HCT116 (cell line): ENCODE measurements at regions not wholly inside any gene's neighbourhood (a gene's known extent, or its start where the extent isn't known, plus 50 kb on each side); places are given as distances from the start of the nearest gene placed in this dataset.

Source experiments
- ATAC-seq: fragments of 200-7000 bp; cut with Tn5 transposase; 2 replicates; pipeline ENCODE4 v1.9.1; 2020; ENCODE audit warnings: mild to moderate bottlenecking, moderate library complexity
- BruUV-seq: library from RNA; stranded (reverse); fragments of 400-500 nt; replicated peaks from 2 replicates; lab custom pipeline; 2021; lab: Mats Ljungman, UMichigan
- CTCF ChIA-PET: fragments of 300-600 bp; sonication (Branson Sonifier 250); formaldehyde crosslinking; loops from one replicate; lab custom pipeline; 2021; ENCODE audit warnings: antibody characterized with exemption; lab: Charles Lee
- POLR2A ChIA-PET: fragments of 300-600, 350-600 bp; sonication (Branson Sonifier 250); formaldehyde crosslinking; loops from one replicate; lab custom pipeline; 2021; ENCODE audit warnings: antibody characterized with exemption; lab: Charles Lee
- RAD21 ChIA-PET, 2 experiments: fragments of 300-600 bp; sonication (Branson Sonifier 250); formaldehyde crosslinking; loops; one replicate each; lab custom pipeline; 2023; ENCODE audit warnings: low total read pairs in 2 of 2; ENCODE audit not compliant: uncharacterized antibody in 2 of 2, unreplicated experiment in 2 of 2, low non-redundant PET in 1 of 2; lab: Charles Lee
- DNase-seq: peaks from one replicate; pipeline ENCODE4 v3.0.0-alpha.2; 2010; ENCODE audit warnings: low read depth, low spot score
- H2AFZ ChIP-seq: fragments of 200-600 bp; shearing (Covaris generic), sonication (generic); 2 replicates; pipeline ENCODE4 v1.6.1; 2017; ENCODE audit warnings: low read depth, mixed run types, mixed read lengths, antibody characterized with exemption, low read length; ENCODE audit not compliant: poor library complexity, severe bottlenecking
- H3K27ac ChIP-seq: 2 replicates; pipeline ENCODE4 v1.5.1; 2012; ENCODE audit warnings: low read depth, low read length
- H3K27me3 ChIP-seq: fragments of 200-600 bp; sonication (generic); 2 replicates; pipeline ENCODE4 v1.6.1; 2016; ENCODE audit warnings: mixed run types, low read length, mixed read lengths; ENCODE audit not compliant: insufficient read depth
- H3K36me3 ChIP-seq, 2 experiments: fragments of 200-500 bp in 1 of 2; fragments of 200-600 bp in 1 of 2; sonication (Bioruptor generic) in 1 of 2; sonication (generic) in 1 of 2; 2 replicates each; pipeline versions ENCODE4 v1.5.1 to v1.6.1; 2014 to 2016; ENCODE audit warnings: low read length in 2 of 2, inconsistent platforms in 1 of 2, mixed read lengths in 1 of 2, mixed run types in 1 of 2; ENCODE audit not compliant: insufficient read depth in 2 of 2, control insufficient read depth in 1 of 2
- H3K4me1 ChIP-seq, 2 experiments: fragments of 200-600 bp in 1 of 2; sonication (generic) in 1 of 2; 2 replicates each; pipeline versions ENCODE4 v1.5.1 to v1.6.1; 2012 to 2017; ENCODE audit warnings: low read length in 2 of 2, inconsistent platforms in 1 of 2, mild to moderate bottlenecking in 1 of 2, mixed read lengths in 1 of 2, mixed run types in 1 of 2, moderate library complexity in 1 of 2; ENCODE audit not compliant: insufficient read depth in 2 of 2, control insufficient read depth in 1 of 2
- H3K4me2 ChIP-seq: fragments of 200-600 bp; sonication (generic); 2 replicates; pipeline ENCODE4 v1.6.1; 2017; ENCODE audit warnings: mixed run types, low read length, mixed read lengths
- H3K4me3 ChIP-seq, 2 experiments: fragments of 200-600 bp in 1 of 2; sonication (generic) in 1 of 2; replicated peaks in 1 of 2; 2 replicates each; pipeline ENCODE4 v1.5.1; 2011 to 2016; ENCODE audit warnings: low read length in 2 of 2, control low read depth in 1 of 2, low read depth in 1 of 2, mild to moderate bottlenecking in 1 of 2, mixed read lengths in 1 of 2, mixed run types in 1 of 2
- H3K79me2 ChIP-seq: fragments of 200-600 bp; sonication (generic); 2 replicates; pipeline ENCODE4 v1.6.1; 2017; ENCODE audit warnings: mild to moderate bottlenecking, mixed run types, low read length, moderate library complexity, mixed read lengths; ENCODE audit not compliant: insufficient read depth
- H3K9ac ChIP-seq: fragments of 200-600 bp; sonication (generic); 2 replicates; pipeline ENCODE4 v1.6.1; 2016; ENCODE audit warnings: low read length, mixed read lengths
- H3K9me2 ChIP-seq: fragments of 200-600 bp; sonication (generic), shearing (Covaris generic); 2 replicates; pipeline ENCODE4 v1.6.1; 2017; ENCODE audit warnings: mixed run types, mild to moderate bottlenecking, moderate library complexity; ENCODE audit not compliant: insufficient read depth
- H3K9me3 ChIP-seq, 2 experiments: fragments of 200-500 bp in 1 of 2; fragments of 200-600 bp in 1 of 2; sonication (Bioruptor generic) in 1 of 2; sonication (generic) in 1 of 2; 2 replicates each; pipeline ENCODE4 v1.6.1; 2014 to 2017; ENCODE audit warnings: low read length in 2 of 2, mixed read lengths in 2 of 2, inconsistent platforms in 1 of 2, low read depth in 1 of 2, mild to moderate bottlenecking in 1 of 2, mixed run types in 1 of 2, moderate library complexity in 1 of 2; ENCODE audit not compliant: control insufficient read depth in 1 of 2, insufficient read depth in 1 of 2
- H4K20me1 ChIP-seq: fragments of 200-600 bp; sonication (generic), shearing (Covaris generic); 2 replicates; pipeline ENCODE4 v1.6.1; 2017; ENCODE audit warnings: mixed run types, mild to moderate bottlenecking, moderate library complexity; ENCODE audit not compliant: insufficient read depth
- ATF3 ChIP-seq: IDR thresholded peaks from 2 replicates; pipeline ENCODE4 v1.6.1; 2012
- CBX3 ChIP-seq: IDR thresholded peaks from 2 replicates; pipeline ENCODE4 v1.6.1; 2012; ENCODE audit warnings: low read depth
- CEBPB ChIP-seq: IDR thresholded peaks from 2 replicates; pipeline ENCODE4 v1.6.1; 2012; ENCODE audit warnings: low read depth
- EGR1 ChIP-seq: IDR thresholded peaks from 2 replicates; pipeline ENCODE4 v1.6.1; 2012; ENCODE audit warnings: low read depth
- ELF1 ChIP-seq: IDR thresholded peaks from 2 replicates; pipeline ENCODE4 v1.6.1; 2012; ENCODE audit warnings: low read depth, borderline replicate concordance
- EZH2 ChIP-seq: fragments of 200-600 bp; sonication (generic); IDR thresholded peaks from 2 replicates; pipeline ENCODE4 v1.6.1; 2017; ENCODE audit warnings: antibody characterized with exemption, mixed run types
- EZH2phosphoT487 ChIP-seq: fragments of 200-600 bp; IDR thresholded peaks from 2 replicates; pipeline ENCODE4 v1.6.1; 2018; ENCODE audit warnings: antibody characterized with exemption, borderline replicate concordance
- JUND ChIP-seq: IDR thresholded peaks from 2 replicates; pipeline ENCODE4 v1.6.1; 2012
- POLR2A ChIP-seq: IDR thresholded peaks from 2 replicates; pipeline ENCODE4 v1.7.0; 2011; ENCODE audit warnings: borderline replicate concordance; ENCODE audit not compliant: insufficient read depth, insufficient read length; ENCODE audit errors: extremely low read depth
- RAD21 ChIP-seq: IDR thresholded peaks from 2 replicates; pipeline ENCODE4 v1.6.1; 2012; ENCODE audit warnings: low read depth, mild to moderate bottlenecking
- SP1 ChIP-seq: IDR thresholded peaks from 2 replicates; pipeline ENCODE4 v1.6.1; 2012; ENCODE audit warnings: low read depth
- SRF ChIP-seq: IDR thresholded peaks from 2 replicates; pipeline ENCODE4 v1.6.1; 2012; ENCODE audit warnings: low read depth
- TCF7L2 ChIP-seq: IDR thresholded peaks from 2 replicates; pipeline ENCODE4 v1.7.0; 2011; ENCODE audit warnings: borderline replicate concordance, inconsistent platforms; ENCODE audit not compliant: insufficient read depth, insufficient read length; ENCODE audit errors: extremely low read depth
- YY1 ChIP-seq: IDR thresholded peaks from 2 replicates; pipeline ENCODE4 v1.6.1; 2011; ENCODE audit warnings: low read length, low read depth, moderate library complexity, mild to moderate bottlenecking; ENCODE audit not compliant: insufficient replicate concordance; ENCODE audit errors: extremely low read depth
- ZFX ChIP-seq: fragments of 450-650 bp; IDR thresholded peaks from 2 replicates; pipeline ENCODE4 v1.6.1; 2017
- ZNF274 ChIP-seq: fragments of 200-500 bp; sonication (Bioruptor generic); IDR thresholded peaks from 2 replicates; pipeline ENCODE4 v1.6.1; 2014; ENCODE audit warnings: mild to moderate bottlenecking, low read depth, low read length, inconsistent platforms
- intact Hi-C: fragments of 100-400 bp; cut with micrococcal nuclease; formaldehyde crosslinking; loops from 2 replicates; pipeline ENCODE4 v1.10.0; 2022
- TF ChIP-seq, protein P1 (sequence below): IDR thresholded peaks from 2 replicates; pipeline ENCODE4 v1.6.1; 2012; ENCODE audit warnings: low read depth
- TF ChIP-seq, protein P2 (sequence below), 3 experiments: fragments of 200-600 bp in 1 of 3; sonication (generic) in 1 of 3; IDR thresholded peaks in 2 of 3; conservative IDR thresholded peaks in 1 of 3; 2 replicates each; pipeline ENCODE4 v1.5.1; 2012 to 2017; ENCODE audit warnings: low read depth in 2 of 3, low read length in 2 of 3, antibody characterized with exemption in 1 of 3, borderline replicate concordance in 1 of 3, control low read depth in 1 of 3, mild to moderate bottlenecking in 1 of 3, mixed read lengths in 1 of 3, mixed run types in 1 of 3, moderate library complexity in 1 of 3; ENCODE audit not compliant: insufficient read depth in 1 of 3
- TF ChIP-seq, protein P3 (sequence below): IDR thresholded peaks from 2 replicates; pipeline ENCODE4 v1.6.1; 2012
- TF ChIP-seq, protein P4 (sequence below): IDR thresholded peaks from 2 replicates; pipeline ENCODE4 v1.6.1; 2011; ENCODE audit warnings: mild to moderate bottlenecking, low read length, moderate library complexity; ENCODE audit not compliant: insufficient replicate concordance; ENCODE audit errors: extremely low read depth

DNA sequence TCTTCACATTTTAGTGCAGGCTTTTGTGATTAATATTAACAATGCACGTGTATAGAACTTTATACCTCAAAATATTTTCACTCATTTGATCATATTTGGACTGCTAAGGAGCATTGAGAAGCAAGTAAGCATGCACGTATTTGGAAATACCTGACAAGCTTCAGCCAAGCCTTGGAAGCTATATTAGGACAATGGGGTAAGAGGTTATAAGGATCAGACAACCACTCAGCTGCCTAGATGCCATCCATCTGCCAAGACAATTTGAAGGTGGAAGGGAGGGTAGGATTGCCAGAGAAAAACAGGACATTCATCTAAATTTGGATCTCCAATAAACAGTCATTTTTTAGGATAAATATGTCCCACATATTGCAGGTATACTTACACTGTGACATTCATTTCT, 394.9 kb upstream of the CFAP20DC start:
- Histone ChIP-seq H2AFZ (no peak overlapping the region), H3K4me2 (no peak overlapping the region), H3K9ac (no peak overlapping the region), H3K79me2 (no peaks in the 10 kb centered on the region), H3K27me3 (peaks cover 54% of the 10 kb centered on the region), H3K9me2 (no peaks in the 10 kb centered on the region), H4K20me1 (no peaks in the 10 kb centered on the region), H3K27ac (no peak overlapping the region), H3K9me3 (no peaks in the 10 kb centered on the region), H3K4me1 (no peaks in the 10 kb centered on the region), H3K4me3 (no peak overlapping the region), H3K36me3 (no peaks in the 10 kb centered on the region)
- intact Hi-C loops: no loop called here
- RAD21 ChIA-PET: no interaction called here
- BruUV-seq: no TSS peak
- CTCF ChIA-PET: interaction anchor here (0.8 kb wide), 1 partner anchor 131 kb away, joined by 3 read pairs; no protein-coding TSS in a partner anchor
- ATAC-seq: no peak
- POLR2A ChIA-PET: no interaction called here
- TF ChIP-seq, protein P1, sequence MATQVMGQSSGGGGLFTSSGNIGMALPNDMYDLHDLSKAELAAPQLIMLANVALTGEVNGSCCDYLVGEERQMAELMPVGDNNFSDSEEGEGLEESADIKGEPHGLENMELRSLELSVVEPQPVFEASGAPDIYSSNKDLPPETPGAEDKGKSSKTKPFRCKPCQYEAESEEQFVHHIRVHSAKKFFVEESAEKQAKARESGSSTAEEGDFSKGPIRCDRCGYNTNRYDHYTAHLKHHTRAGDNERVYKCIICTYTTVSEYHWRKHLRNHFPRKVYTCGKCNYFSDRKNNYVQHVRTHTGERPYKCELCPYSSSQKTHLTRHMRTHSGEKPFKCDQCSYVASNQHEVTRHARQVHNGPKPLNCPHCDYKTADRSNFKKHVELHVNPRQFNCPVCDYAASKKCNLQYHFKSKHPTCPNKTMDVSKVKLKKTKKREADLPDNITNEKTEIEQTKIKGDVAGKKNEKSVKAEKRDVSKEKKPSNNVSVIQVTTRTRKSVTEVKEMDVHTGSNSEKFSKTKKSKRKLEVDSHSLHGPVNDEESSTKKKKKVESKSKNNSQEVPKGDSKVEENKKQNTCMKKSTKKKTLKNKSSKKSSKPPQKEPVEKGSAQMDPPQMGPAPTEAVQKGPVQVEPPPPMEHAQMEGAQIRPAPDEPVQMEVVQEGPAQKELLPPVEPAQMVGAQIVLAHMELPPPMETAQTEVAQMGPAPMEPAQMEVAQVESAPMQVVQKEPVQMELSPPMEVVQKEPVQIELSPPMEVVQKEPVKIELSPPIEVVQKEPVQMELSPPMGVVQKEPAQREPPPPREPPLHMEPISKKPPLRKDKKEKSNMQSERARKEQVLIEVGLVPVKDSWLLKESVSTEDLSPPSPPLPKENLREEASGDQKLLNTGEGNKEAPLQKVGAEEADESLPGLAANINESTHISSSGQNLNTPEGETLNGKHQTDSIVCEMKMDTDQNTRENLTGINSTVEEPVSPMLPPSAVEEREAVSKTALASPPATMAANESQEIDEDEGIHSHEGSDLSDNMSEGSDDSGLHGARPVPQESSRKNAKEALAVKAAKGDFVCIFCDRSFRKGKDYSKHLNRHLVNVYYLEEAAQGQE: no peak
- TF ChIP-seq EZH2phosphoT487 (no peak), ZFX (no peak), CBX3 (no peak), CEBPB (no peak), EGR1 (no peak), POLR2A (no peak), TCF7L2 (no peak), RAD21 (no peak), SRF (no peak), YY1 (no peak), JUND (no peak), ATF3 (no peak), SP1 (no peak), EZH2 (no peak), ELF1 (no peak), ZNF274 (no peak)
- TF ChIP-seq, protein P2, sequence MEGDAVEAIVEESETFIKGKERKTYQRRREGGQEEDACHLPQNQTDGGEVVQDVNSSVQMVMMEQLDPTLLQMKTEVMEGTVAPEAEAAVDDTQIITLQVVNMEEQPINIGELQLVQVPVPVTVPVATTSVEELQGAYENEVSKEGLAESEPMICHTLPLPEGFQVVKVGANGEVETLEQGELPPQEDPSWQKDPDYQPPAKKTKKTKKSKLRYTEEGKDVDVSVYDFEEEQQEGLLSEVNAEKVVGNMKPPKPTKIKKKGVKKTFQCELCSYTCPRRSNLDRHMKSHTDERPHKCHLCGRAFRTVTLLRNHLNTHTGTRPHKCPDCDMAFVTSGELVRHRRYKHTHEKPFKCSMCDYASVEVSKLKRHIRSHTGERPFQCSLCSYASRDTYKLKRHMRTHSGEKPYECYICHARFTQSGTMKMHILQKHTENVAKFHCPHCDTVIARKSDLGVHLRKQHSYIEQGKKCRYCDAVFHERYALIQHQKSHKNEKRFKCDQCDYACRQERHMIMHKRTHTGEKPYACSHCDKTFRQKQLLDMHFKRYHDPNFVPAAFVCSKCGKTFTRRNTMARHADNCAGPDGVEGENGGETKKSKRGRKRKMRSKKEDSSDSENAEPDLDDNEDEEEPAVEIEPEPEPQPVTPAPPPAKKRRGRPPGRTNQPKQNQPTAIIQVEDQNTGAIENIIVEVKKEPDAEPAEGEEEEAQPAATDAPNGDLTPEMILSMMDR (IDR thresholded peaks at IDR 0.05 in 2 of 3, conservative IDR thresholded peaks at IDR 0.05 in 1 of 3; ENCODE audit: borderline replicate concordance in 1 of 3, insufficient read depth in 1 of 3, low read depth in 2 of 3, low read length in 2 of 3): no peak
- TF ChIP-seq, protein P3, sequence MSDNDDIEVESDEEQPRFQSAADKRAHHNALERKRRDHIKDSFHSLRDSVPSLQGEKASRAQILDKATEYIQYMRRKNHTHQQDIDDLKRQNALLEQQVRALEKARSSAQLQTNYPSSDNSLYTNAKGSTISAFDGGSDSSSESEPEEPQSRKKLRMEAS: no peak
- TF ChIP-seq, protein P4, sequence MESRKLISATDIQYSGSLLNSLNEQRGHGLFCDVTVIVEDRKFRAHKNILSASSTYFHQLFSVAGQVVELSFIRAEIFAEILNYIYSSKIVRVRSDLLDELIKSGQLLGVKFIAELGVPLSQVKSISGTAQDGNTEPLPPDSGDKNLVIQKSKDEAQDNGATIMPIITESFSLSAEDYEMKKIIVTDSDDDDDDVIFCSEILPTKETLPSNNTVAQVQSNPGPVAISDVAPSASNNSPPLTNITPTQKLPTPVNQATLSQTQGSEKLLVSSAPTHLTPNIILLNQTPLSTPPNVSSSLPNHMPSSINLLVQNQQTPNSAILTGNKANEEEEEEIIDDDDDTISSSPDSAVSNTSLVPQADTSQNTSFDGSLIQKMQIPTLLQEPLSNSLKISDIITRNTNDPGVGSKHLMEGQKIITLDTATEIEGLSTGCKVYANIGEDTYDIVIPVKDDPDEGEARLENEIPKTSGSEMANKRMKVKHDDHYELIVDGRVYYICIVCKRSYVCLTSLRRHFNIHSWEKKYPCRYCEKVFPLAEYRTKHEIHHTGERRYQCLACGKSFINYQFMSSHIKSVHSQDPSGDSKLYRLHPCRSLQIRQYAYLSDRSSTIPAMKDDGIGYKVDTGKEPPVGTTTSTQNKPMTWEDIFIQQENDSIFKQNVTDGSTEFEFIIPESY: no peak
- no peak for DNase-seq
